ENCODE measurements at regions not wholly inside any gene's neighbourhood (a gene's known extent, or its start where the extent isn't known, plus 50 kb on each side); places are given as distances from the start of the nearest gene placed in this dataset.
A peak's percentile ranks its signal among the peaks of the same experiment; 100 is the strongest.

- TF ChIP-seq, protein P1, sequence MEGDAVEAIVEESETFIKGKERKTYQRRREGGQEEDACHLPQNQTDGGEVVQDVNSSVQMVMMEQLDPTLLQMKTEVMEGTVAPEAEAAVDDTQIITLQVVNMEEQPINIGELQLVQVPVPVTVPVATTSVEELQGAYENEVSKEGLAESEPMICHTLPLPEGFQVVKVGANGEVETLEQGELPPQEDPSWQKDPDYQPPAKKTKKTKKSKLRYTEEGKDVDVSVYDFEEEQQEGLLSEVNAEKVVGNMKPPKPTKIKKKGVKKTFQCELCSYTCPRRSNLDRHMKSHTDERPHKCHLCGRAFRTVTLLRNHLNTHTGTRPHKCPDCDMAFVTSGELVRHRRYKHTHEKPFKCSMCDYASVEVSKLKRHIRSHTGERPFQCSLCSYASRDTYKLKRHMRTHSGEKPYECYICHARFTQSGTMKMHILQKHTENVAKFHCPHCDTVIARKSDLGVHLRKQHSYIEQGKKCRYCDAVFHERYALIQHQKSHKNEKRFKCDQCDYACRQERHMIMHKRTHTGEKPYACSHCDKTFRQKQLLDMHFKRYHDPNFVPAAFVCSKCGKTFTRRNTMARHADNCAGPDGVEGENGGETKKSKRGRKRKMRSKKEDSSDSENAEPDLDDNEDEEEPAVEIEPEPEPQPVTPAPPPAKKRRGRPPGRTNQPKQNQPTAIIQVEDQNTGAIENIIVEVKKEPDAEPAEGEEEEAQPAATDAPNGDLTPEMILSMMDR (IDR thresholded peaks at IDR 0.05; ENCODE audit: low read depth, low read length): no peak
- Histone ChIP-seq H3K27me3 (ENCODE audit: insufficient read depth, low read depth, severe bottlenecking) (no peaks in the 10 kb centered on the region), H3K36me3 (no peaks in the 10 kb centered on the region), H3K27ac (no peak overlapping the region), H3K9me3 (ENCODE audit: severe bottlenecking) (no peaks in the 10 kb centered on the region), H3K4me3 (ENCODE audit: low read depth, low read length) (no peak overlapping the region)
- DNase-seq: no peak
Observed at GRCh38 chr10:55653531-55653930, 707.5 kb downstream of the ZWINT start.

DNA sequence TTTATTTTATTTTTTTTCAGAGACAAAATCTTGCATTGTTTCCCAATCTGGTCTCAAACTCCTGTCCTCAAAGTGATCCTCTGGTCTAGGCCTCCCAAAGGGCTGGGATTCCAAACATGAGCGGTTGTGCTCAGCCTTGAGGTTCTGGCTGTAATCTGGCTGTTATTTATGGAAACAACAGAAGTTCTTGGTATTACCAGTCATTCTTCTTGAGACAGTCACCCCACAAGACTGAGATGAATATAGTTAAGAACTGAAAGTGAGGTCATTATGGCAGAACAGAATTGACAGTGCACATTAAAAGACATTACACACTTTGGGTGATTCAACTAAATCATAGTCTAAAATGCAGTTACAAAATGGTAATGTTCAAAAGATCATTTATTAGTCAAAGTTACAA, 719.5 kb downstream of the ZWINT start:
- TF ChIP-seq, protein P1 (IDR thresholded peaks at IDR 0.05; ENCODE audit: low read depth, low read length): no peak
- H3K36me3 ChIP-seq: no peaks in the 10 kb centered on the region
- H3K27ac ChIP-seq: no peak overlapping the region
- no peak overlapping the region for H3K4me3 ChIP-seq (ENCODE audit: low read depth, low read length)
- DNase-seq: no peak
- H3K27me3 ChIP-seq (ENCODE audit: insufficient read depth, low read depth, severe bottlenecking): no peaks in the 10 kb centered on the region
- H3K9me3 ChIP-seq (ENCODE audit: severe bottlenecking): no peaks in the 10 kb centered on the region

- DNase-seq: peak; percentile 86
- Histone ChIP-seq H3K36me3 (no peaks in the 10 kb centered on the region), H3K4me3 (ENCODE audit: low read depth, low read length) (peak overlapping the region; percentile 82), H3K27ac (no peak overlapping the region), H3K9me3 (ENCODE audit: severe bottlenecking) (no peaks in the 10 kb centered on the region), H3K27me3 (ENCODE audit: insufficient read depth, low read depth, severe bottlenecking) (no peaks in the 10 kb centered on the region)
- TF ChIP-seq, protein P1 (IDR thresholded peaks at IDR 0.05; ENCODE audit: low read depth, low read length): peak; percentile 95
Observed at GRCh38 chr10:55631071-55631654, 729.9 kb downstream of the ZWINT start.

GRCh38 chr10:55630491-55631056, 730.5 kb downstream of the ZWINT start:
- no peaks in the 10 kb centered on the region for H3K9me3 ChIP-seq (ENCODE audit: severe bottlenecking)
- H3K4me3 ChIP-seq (ENCODE audit: low read depth, low read length): peak overlapping the region; percentile 82
- TF ChIP-seq, protein P1 (IDR thresholded peaks at IDR 0.05; ENCODE audit: low read depth, low read length): 0 out of 2 replicates have a peak, but pooled peaks have one; percentile 1
- peak; percentile 47 for DNase-seq
- H3K27me3 ChIP-seq (ENCODE audit: insufficient read depth, low read depth, severe bottlenecking): no peaks in the 10 kb centered on the region
- H3K27ac ChIP-seq: no peak overlapping the region
- no peaks in the 10 kb centered on the region for H3K36me3 ChIP-seq

GRCh38 chr10:55629793-55630490, 731.1 kb downstream of the ZWINT start:
- no peaks in the 10 kb centered on the region for H3K36me3 ChIP-seq
- TF ChIP-seq, protein P1 (IDR thresholded peaks at IDR 0.05; ENCODE audit: low read depth, low read length): peak; percentile 71
- H3K27ac ChIP-seq: no peak overlapping the region
- H3K27me3 ChIP-seq (ENCODE audit: insufficient read depth, low read depth, severe bottlenecking): no peaks in the 10 kb centered on the region
- no peaks in the 10 kb centered on the region for H3K9me3 ChIP-seq (ENCODE audit: severe bottlenecking)
- peak overlapping the region; percentile 82 for H3K4me3 ChIP-seq (ENCODE audit: low read depth, low read length)
- DNase-seq: peak; percentile 76
